ENCODE measurements at regions not wholly inside any gene's neighbourhood (a gene's known extent, or its start where the extent isn't known, plus 50 kb on each side); places are given as distances from the start of the nearest gene placed in this dataset.

GRCh38 chr18:56511996-56512395 lies 126.4 kb downstream of the TXNL1 start:
- DNase-seq (ENCODE audit: low read depth) (peak; percentile 5), FAIRE-seq (no peak)
- no peak for TF ChIP-seq CTCF (IDR thresholded peaks at IDR 0.05; ENCODE audit: insufficient read depth, low read length, severe bottlenecking)
- H3K36me3 ChIP-seq (ENCODE audit: control insufficient read depth, insufficient read depth, low read length): no peaks in the 10 kb centered on the region
- H3K4me3 ChIP-seq (ENCODE audit: low read depth, low read length): no peak overlapping the region
- no peaks in the 10 kb centered on the region for H3K27me3 ChIP-seq (ENCODE audit: control insufficient read depth, insufficient read depth, low read length)

GRCh38 chr18:56510108-56510507 lies 128.3 kb downstream of the TXNL1 start:
- Histone ChIP-seq H3K36me3 (ENCODE audit: control insufficient read depth, insufficient read depth, low read length) (no peaks in the 10 kb centered on the region), H3K27me3 (ENCODE audit: control insufficient read depth, insufficient read depth, low read length) (no peaks in the 10 kb centered on the region), H3K4me3 (ENCODE audit: low read depth, low read length) (no peak overlapping the region)
- FAIRE-seq: no peak
- no peak for DNase-seq (ENCODE audit: low read depth)
- TF ChIP-seq CTCF (IDR thresholded peaks at IDR 0.05; ENCODE audit: insufficient read depth, low read length, severe bottlenecking): no peak

GRCh38 chr18:56509656-56510055 lies 128.7 kb downstream of the TXNL1 start:
- no peaks in the 10 kb centered on the region for H3K27me3 ChIP-seq (ENCODE audit: control insufficient read depth, insufficient read depth, low read length)
- no peaks in the 10 kb centered on the region for H3K36me3 ChIP-seq (ENCODE audit: control insufficient read depth, insufficient read depth, low read length)
- FAIRE-seq (no peak), DNase-seq (ENCODE audit: low read depth) (no peak)
- H3K4me3 ChIP-seq (ENCODE audit: low read depth, low read length): no peak overlapping the region
- no peak for TF ChIP-seq CTCF (IDR thresholded peaks at IDR 0.05; ENCODE audit: insufficient read depth, low read length, severe bottlenecking)

GRCh38 chr18:56508370-56509036 lies 129.9 kb downstream of the TXNL1 start:
- DNase-seq (ENCODE audit: low read depth): no peak
- Histone ChIP-seq H3K27me3 (ENCODE audit: control insufficient read depth, insufficient read depth, low read length) (no peaks in the 10 kb centered on the region), H3K4me3 (ENCODE audit: low read depth, low read length) (no peak overlapping the region), H3K36me3 (ENCODE audit: control insufficient read depth, insufficient read depth, low read length) (no peaks in the 10 kb centered on the region)
- no peak for FAIRE-seq
- no peak for TF ChIP-seq CTCF (IDR thresholded peaks at IDR 0.05; ENCODE audit: insufficient read depth, low read length, severe bottlenecking)

- Histone ChIP-seq H3K36me3 (ENCODE audit: control insufficient read depth, insufficient read depth, low read length) (no peaks in the 10 kb centered on the region), H3K4me3 (ENCODE audit: low read depth, low read length) (no peak overlapping the region), H3K27me3 (ENCODE audit: control insufficient read depth, insufficient read depth, low read length) (no peaks in the 10 kb centered on the region)
- FAIRE-seq (no peak), DNase-seq (ENCODE audit: low read depth) (no peak)
- no peak for TF ChIP-seq CTCF (IDR thresholded peaks at IDR 0.05; ENCODE audit: insufficient read depth, low read length, severe bottlenecking)
Observed at GRCh38 chr18:56505971-56506370, 132.4 kb downstream of the TXNL1 start.

- TF ChIP-seq CTCF (IDR thresholded peaks at IDR 0.05; ENCODE audit: insufficient read depth, low read length, severe bottlenecking): no peak
Observed at GRCh38 chr18:56505293-56505692, 133.1 kb downstream of the TXNL1 start.

More at GRCh38 chr18:56505293-56505692, 133.1 kb downstream of the TXNL1 start:
- H3K36me3 ChIP-seq (ENCODE audit: control insufficient read depth, insufficient read depth, low read length): no peaks in the 10 kb centered on the region
- no peak overlapping the region for H3K4me3 ChIP-seq (ENCODE audit: low read depth, low read length)
- DNase-seq (ENCODE audit: low read depth) (no peak), FAIRE-seq (no peak)
- no peaks in the 10 kb centered on the region for H3K27me3 ChIP-seq (ENCODE audit: control insufficient read depth, insufficient read depth, low read length)

Measured in bronchial epithelial cell (primary cell).